Right ventricle myocardium inferior (tissue), 1 donor: ENCODE measurements at regions not wholly inside any gene's neighbourhood (a gene's known extent, or its start where the extent isn't known, plus 50 kb on each side); places are given as distances from the start of the nearest gene placed in this dataset.
A peak's percentile ranks its signal among the peaks of the same experiment; 100 is the strongest.
"Not testable (repeated sequence)": the region's sequence is repeated elsewhere in the genome, so short reads cannot be mapped to it uniquely, and the experiment has no call there.

Experiments used
- ATAC-seq: fragments of 200-7000 bp; cut with Tn5 transposase; one replicate; pipeline ENCODE4 v1.9.1; 2020; ENCODE audit warnings: mild to moderate bottlenecking, moderate library complexity
- DNase-seq: peaks from one replicate; pipeline ENCODE4 v3.0.0; 2021; ENCODE audit errors: missing footprints
- intact Hi-C: fragments of 100-400 bp; cut with DNase I; formaldehyde crosslinking; loops from one replicate; pipeline ENCODE4 v1.11.0; 2022
- donor health status: DM: no; HTN: yes; CAD: no; lungs with severe emphysema.

- intact Hi-C loops, ATAC-seq: not testable (repeated sequence)
- peak; percentile 28 for DNase-seq
Measured at GRCh38 chr4:49285905-49286304, 299.8 kb downstream of the CWH43 start.

GRCh38 chr4:49286926-49287745 is 301.1 kb downstream of the CWH43 start:
- intact Hi-C loops, ATAC-seq: not testable (repeated sequence)
- peak; percentile 64 for DNase-seq

- DNase-seq, result peak; percentile 81
- intact Hi-C loops, ATAC-seq: not testable (repeated sequence)
Measured at GRCh38 chr4:49287893-49288292, 301.8 kb downstream of the CWH43 start.

GRCh38 chr4:49288796-49289195 is 302.7 kb downstream of the CWH43 start:
- ATAC-seq, intact Hi-C loops: not testable (repeated sequence)
- DNase-seq, result peak; percentile 72

GRCh38 chr4:49314815-49315214 is 328.7 kb downstream of the CWH43 start:
- not testable (repeated sequence) for DNase-seq

GRCh38 chr4:49320725-49321410 is 334.8 kb downstream of the CWH43 start:
- ATAC-seq, DNase-seq, intact Hi-C loops: not testable (repeated sequence)

More at GRCh38 chr4:49314815-49315214, 328.7 kb downstream of the CWH43 start:
- ATAC-seq, intact Hi-C loops: not testable (repeated sequence)

- DNase-seq, ATAC-seq, intact Hi-C loops: not testable (repeated sequence)
Measured at GRCh38 chr4:49321511-49322300, 335.6 kb downstream of the CWH43 start.

- DNase-seq, ATAC-seq, intact Hi-C loops: not testable (repeated sequence)
Measured at GRCh38 chr4:49322610-49323572, 336.8 kb downstream of the CWH43 start.

- intact Hi-C loops, ATAC-seq: not testable (repeated sequence)
- peak; percentile 71 for DNase-seq
Measured at GRCh38 chr4:49323573-49323940, 337.5 kb downstream of the CWH43 start.
